MM.1S (cell line): ENCODE measurements at regions not wholly inside any gene's neighbourhood (a gene's known extent, or its start where the extent isn't known, plus 50 kb on each side); places are given as distances from the start of the nearest gene placed in this dataset.

Experiments used
- DNase-seq: peaks from one replicate; pipeline ENCODE4 v3.0.0-alpha.2; 2015
- H2AFZ ChIP-seq: fragments of 300-600 bp; sonication (generic); 2 replicates; pipeline ENCODE4 v1.6.0; 2016; ENCODE audit warnings: antibody characterized with exemption, low read length
- H3F3A ChIP-seq: fragments of 300-600 bp; sonication (generic); 2 replicates; pipeline ENCODE4 v1.6.1; 2016; ENCODE audit warnings: mild to moderate bottlenecking, antibody characterized with exemption, low read length, moderate library complexity, mixed read lengths; ENCODE audit not compliant: insufficient read depth
- H3K27ac ChIP-seq: fragments of 300-600 bp; sonication (generic); 2 replicates; pipeline ENCODE4 v1.5.1; 2016; ENCODE audit warnings: mild to moderate bottlenecking, low read length
- H3K27me3 ChIP-seq: fragments of 300-600 bp; sonication (generic); replicated peaks from 2 replicates; pipeline ENCODE4 v1.6.0; 2016; ENCODE audit warnings: low read length; ENCODE audit not compliant: insufficient read depth
- H3K36me3 ChIP-seq: fragments of 300-600 bp; sonication (generic); replicated peaks from 2 replicates; pipeline ENCODE4 v1.6.1; 2016; ENCODE audit warnings: mild to moderate bottlenecking, low read length, mixed read lengths; ENCODE audit not compliant: insufficient read depth
- H3K4me1 ChIP-seq: fragments of 300-600 bp; sonication (generic); 2 replicates; pipeline ENCODE4 v1.6.1; 2016; ENCODE audit warnings: low read length, mixed read lengths
- H3K4me2 ChIP-seq: fragments of 300-600 bp; sonication (generic); 2 replicates; pipeline ENCODE4 v1.6.0; 2016; ENCODE audit warnings: low read depth, low read length
- H3K4me3 ChIP-seq: fragments of 300-600 bp; sonication (generic); 2 replicates; pipeline ENCODE4 v1.5.1; 2016; ENCODE audit warnings: low read length, mixed read lengths
- H3K79me2 ChIP-seq: fragments of 300-600 bp; sonication (generic); 2 replicates; pipeline ENCODE4 v1.6.1; 2016; ENCODE audit warnings: mixed run types, low read length, mixed read lengths
- H3K9ac ChIP-seq: fragments of 300-600 bp; sonication (generic); 2 replicates; pipeline ENCODE4 v1.6.1; 2016; ENCODE audit warnings: low read length, mixed read lengths
- H3K9me2 ChIP-seq: fragments of 300-600 bp; sonication (generic); replicated peaks from 2 replicates; pipeline ENCODE4 v1.6.1; 2016; ENCODE audit warnings: mild to moderate bottlenecking, low read length, mixed read lengths; ENCODE audit not compliant: insufficient read depth
- H3K9me3 ChIP-seq: fragments of 300-600 bp; sonication (generic); replicated peaks from 2 replicates; pipeline ENCODE4 v1.6.1; 2016; ENCODE audit warnings: mild to moderate bottlenecking, low read length, mixed read lengths; ENCODE audit not compliant: insufficient read depth
- H4K20me1 ChIP-seq: fragments of 300-600 bp; sonication (generic); 2 replicates; pipeline ENCODE4 v1.6.1; 2016; ENCODE audit warnings: mild to moderate bottlenecking, low read length, moderate library complexity, mixed read lengths; ENCODE audit not compliant: insufficient read depth
- EZH2 ChIP-seq: fragments of 300-600 bp; sonication (generic); optimal IDR thresholded peaks from 2 replicates; pipeline ENCODE3; 2017; ENCODE audit warnings: low read depth, mild to moderate bottlenecking, antibody characterized with exemption, low read length, mixed read lengths
- EZH2phosphoT487 ChIP-seq: fragments of 300-600 bp; sonication (generic); IDR thresholded peaks from 2 replicates; pipeline ENCODE4 v1.6.1; 2018; ENCODE audit warnings: antibody characterized with exemption, low read length
- TF ChIP-seq, protein P1 (sequence below): fragments of 300-600 bp; sonication (generic); IDR thresholded peaks from 2 replicates; pipeline ENCODE4 v1.5.1; 2016; ENCODE audit warnings: antibody characterized with exemption, low read length, mixed read lengths

DNA sequence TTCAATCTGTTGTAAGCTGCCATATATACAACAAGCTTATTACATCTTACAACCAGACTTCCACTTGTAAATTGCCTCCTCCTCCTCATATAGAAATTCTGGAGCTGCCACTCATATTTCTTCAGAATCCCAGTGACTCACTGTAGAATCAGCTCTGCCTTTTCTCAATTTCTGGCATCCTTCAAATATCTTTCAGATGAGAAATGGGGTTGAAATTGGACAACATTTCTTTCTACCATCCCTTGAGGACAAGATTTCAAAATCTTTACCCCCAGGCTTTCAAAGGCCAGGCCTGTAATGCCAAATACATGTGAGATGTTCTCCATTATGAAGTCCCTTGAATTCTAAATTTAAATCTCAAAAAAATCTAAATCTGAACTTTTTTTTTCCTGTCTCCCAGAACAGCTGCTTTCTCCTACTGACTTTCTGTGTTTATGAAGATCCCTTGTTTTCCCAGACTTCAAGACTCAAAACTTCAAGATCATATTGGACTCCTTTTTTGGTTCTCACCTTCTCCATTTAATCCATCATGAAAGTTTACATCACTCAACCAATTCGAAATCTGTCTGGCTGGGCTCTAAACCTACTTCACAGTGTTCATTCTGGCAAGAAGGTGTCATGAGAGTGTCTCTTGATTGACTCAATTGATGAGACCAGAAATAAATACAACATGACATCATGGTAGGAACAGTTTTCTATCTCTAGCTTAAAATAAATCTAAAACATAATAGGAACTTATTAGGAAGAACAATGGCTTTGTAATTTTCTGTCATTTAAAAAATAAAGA, 109.8 kb downstream of the HMHB1 start:
- no peaks in the 10 kb centered on the region for H3K79me2 ChIP-seq
- H3K27me3 ChIP-seq: no peaks in the 10 kb centered on the region
- H4K20me1 ChIP-seq: no peaks in the 10 kb centered on the region
- H3F3A ChIP-seq: no peaks in the 10 kb centered on the region
- no peaks in the 10 kb centered on the region for H3K4me1 ChIP-seq
- TF ChIP-seq EZH2phosphoT487: no peak
- H3K36me3 ChIP-seq: no peaks in the 10 kb centered on the region
- DNase-seq: no peak
- H3K4me2 ChIP-seq: no peak overlapping the region
- no peak overlapping the region for H2AFZ ChIP-seq
- H3K9ac ChIP-seq: no peak overlapping the region
- H3K9me3 ChIP-seq: no peaks in the 10 kb centered on the region
- no peaks in the 10 kb centered on the region for H3K9me2 ChIP-seq
- H3K27ac ChIP-seq: no peak overlapping the region
- no peak overlapping the region for H3K4me3 ChIP-seq

DNA sequence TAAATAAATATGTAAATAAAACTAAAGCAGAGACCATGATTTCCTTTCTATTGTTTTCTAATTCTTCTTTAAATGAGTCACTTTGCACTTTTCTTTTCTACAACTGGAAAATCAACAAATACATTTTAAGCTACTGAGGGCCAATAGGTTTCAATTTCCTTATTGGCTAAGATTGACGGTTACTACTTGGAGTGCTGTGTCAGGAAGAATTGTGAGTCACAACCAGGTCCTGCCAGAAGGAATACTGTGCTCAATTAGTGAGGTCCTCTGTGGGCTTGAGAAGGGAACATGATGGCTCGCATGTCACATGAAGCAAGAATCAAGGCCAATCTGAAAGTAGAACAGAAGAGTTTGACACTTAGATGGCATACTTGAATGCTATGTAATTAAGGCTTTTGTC, 110.8 kb downstream of the HMHB1 start:
- Histone ChIP-seq H3K27me3 (no peaks in the 10 kb centered on the region), H3K9me2 (no peaks in the 10 kb centered on the region), H4K20me1 (no peaks in the 10 kb centered on the region), H3K4me2 (no peak overlapping the region), H3K9me3 (no peaks in the 10 kb centered on the region), H3K27ac (no peak overlapping the region), H2AFZ (no peak overlapping the region), H3K4me1 (no peaks in the 10 kb centered on the region), H3K4me3 (no peak overlapping the region), H3K36me3 (no peaks in the 10 kb centered on the region), H3K9ac (no peak overlapping the region), H3K79me2 (no peaks in the 10 kb centered on the region), H3F3A (no peaks in the 10 kb centered on the region)
- TF ChIP-seq, protein P1, sequence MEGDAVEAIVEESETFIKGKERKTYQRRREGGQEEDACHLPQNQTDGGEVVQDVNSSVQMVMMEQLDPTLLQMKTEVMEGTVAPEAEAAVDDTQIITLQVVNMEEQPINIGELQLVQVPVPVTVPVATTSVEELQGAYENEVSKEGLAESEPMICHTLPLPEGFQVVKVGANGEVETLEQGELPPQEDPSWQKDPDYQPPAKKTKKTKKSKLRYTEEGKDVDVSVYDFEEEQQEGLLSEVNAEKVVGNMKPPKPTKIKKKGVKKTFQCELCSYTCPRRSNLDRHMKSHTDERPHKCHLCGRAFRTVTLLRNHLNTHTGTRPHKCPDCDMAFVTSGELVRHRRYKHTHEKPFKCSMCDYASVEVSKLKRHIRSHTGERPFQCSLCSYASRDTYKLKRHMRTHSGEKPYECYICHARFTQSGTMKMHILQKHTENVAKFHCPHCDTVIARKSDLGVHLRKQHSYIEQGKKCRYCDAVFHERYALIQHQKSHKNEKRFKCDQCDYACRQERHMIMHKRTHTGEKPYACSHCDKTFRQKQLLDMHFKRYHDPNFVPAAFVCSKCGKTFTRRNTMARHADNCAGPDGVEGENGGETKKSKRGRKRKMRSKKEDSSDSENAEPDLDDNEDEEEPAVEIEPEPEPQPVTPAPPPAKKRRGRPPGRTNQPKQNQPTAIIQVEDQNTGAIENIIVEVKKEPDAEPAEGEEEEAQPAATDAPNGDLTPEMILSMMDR: no peak
- TF ChIP-seq EZH2 (no peak), EZH2phosphoT487 (no peak)
- no peak for DNase-seq

DNA sequence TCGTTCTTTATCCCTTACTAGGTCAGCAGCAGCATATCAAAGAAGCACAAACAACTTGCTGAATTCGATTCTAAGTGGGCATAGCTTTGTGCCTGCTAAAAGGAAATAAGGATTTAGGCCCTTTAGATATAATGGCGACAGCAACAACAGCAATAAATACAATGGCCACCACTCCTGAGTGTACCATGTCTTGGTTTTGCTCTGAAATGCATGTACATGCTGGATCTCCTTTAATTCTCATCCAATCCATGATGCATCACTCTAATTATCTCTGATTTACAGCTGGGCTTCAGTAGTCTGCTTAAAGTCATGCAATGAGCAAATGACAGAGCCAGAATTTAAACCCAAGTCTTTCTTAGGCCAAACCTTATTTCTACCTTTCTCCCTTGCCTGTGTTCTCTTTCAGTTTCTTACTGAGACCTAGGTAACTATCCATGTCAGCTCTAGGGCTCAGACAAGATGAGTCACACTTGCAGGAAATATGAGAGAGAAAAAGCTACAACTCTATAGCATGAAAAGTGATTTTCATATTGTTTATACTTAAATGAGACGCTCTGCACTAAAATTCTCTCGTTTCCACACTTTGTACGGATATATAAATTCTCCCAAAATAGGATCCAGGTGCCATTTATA, 111.8 kb downstream of the HMHB1 start:
- Histone ChIP-seq H3K9ac (no peak overlapping the region), H3K4me2 (no peak overlapping the region), H3K27ac (no peak overlapping the region), H2AFZ (no peak overlapping the region), H3K36me3 (no peaks in the 10 kb centered on the region), H3K79me2 (no peaks in the 10 kb centered on the region), H4K20me1 (no peaks in the 10 kb centered on the region), H3K9me3 (no peaks in the 10 kb centered on the region), H3F3A (no peaks in the 10 kb centered on the region), H3K4me3 (no peak overlapping the region), H3K27me3 (no peaks in the 10 kb centered on the region), H3K4me1 (no peaks in the 10 kb centered on the region), H3K9me2 (no peaks in the 10 kb centered on the region)
- TF ChIP-seq EZH2 (no peak), EZH2phosphoT487 (no peak)
- TF ChIP-seq, protein P1: no peak
- peak; percentile 16 for DNase-seq
